ENCODE measurements at regions not wholly inside any gene's neighbourhood (a gene's known extent, or its start where the extent isn't known, plus 50 kb on each side); places are given as distances from the start of the nearest gene placed in this dataset.

- TF ChIP-seq CTCF (IDR thresholded peaks at IDR 0.05; ENCODE audit: borderline replicate concordance, extremely low read depth, low read length, poor library complexity, severe bottlenecking) (no peak), EZH2 (IDR thresholded peaks at IDR 0.05; ENCODE audit: borderline replicate concordance, low read depth, low read length, severe bottlenecking) (no peak)
Observed at GRCh38 chrX:121122332-121122731, 74.9 kb downstream of the GLUD2 start.

Data from DND-41 (cell line).